H1 (cell line): ENCODE measurements at regions not wholly inside any gene's neighbourhood (a gene's known extent, or its start where the extent isn't known, plus 50 kb on each side); places are given as distances from the start of the nearest gene placed in this dataset.

Source experiments
- BRCA1 ChIP-seq: IDR thresholded peaks from 2 replicates; pipeline ENCODE4 v1.6.1; 2012; ENCODE audit warnings: low read depth, low read length, improper control_type of control experiment
- E2F6 ChIP-seq: IDR thresholded peaks from 2 replicates; pipeline ENCODE4 v1.6.1; 2012; ENCODE audit warnings: inconsistent platforms
- EGR1 ChIP-seq: IDR thresholded peaks from 2 replicates; pipeline ENCODE4 v1.6.1; 2011; ENCODE audit warnings: low read depth, low read length, borderline replicate concordance
- JUND ChIP-seq: IDR thresholded peaks from 2 replicates; pipeline ENCODE4 v1.6.1; 2011; ENCODE audit warnings: mild to moderate bottlenecking, improper control_type of control experiment, low read length
- PHF8 ChIP-seq: fragments of 200-600 bp; sonication (generic); conservative IDR thresholded peaks from 2 replicates; pipeline ENCODE4 v1.7.1; 2012; ENCODE audit warnings: low read depth, mild to moderate bottlenecking, inconsistent platforms, low read length, moderate library complexity
- POLR2A ChIP-seq, 2 experiments: IDR thresholded peaks; 1 replicate in 1 of 2; 2 replicates in 1 of 2; pipeline ENCODE4 v1.6.1; 2011; ENCODE audit warnings: low read depth in 2 of 2, low read length in 2 of 2, mild to moderate bottlenecking in 2 of 2; ENCODE audit errors: control extremely low read depth in 1 of 2
- RFX5 ChIP-seq: IDR thresholded peaks from 2 replicates; pipeline ENCODE4 v1.6.1; 2011; ENCODE audit warnings: low read depth, low read length, improper control_type of control experiment, borderline replicate concordance
- RXRA ChIP-seq: IDR thresholded peaks from 2 replicates; pipeline ENCODE4 v1.6.1; 2011; ENCODE audit warnings: low read depth, mild to moderate bottlenecking, low read length, moderate library complexity; ENCODE audit not compliant: insufficient read depth
- TF ChIP-seq, protein P1 (sequence below), 3 experiments: IDR thresholded peaks; 1 replicate in 2 of 3; 2 replicates in 1 of 3; pipeline versions ENCODE4 v1.5.1 to v1.6.1; 2011; ENCODE audit warnings: low read length in 3 of 3, mild to moderate bottlenecking in 3 of 3, inconsistent platforms in 2 of 3, low read depth in 1 of 3, moderate library complexity in 1 of 3; ENCODE audit not compliant: insufficient read depth in 1 of 3; ENCODE audit errors: control extremely low read depth in 1 of 3

DNA sequence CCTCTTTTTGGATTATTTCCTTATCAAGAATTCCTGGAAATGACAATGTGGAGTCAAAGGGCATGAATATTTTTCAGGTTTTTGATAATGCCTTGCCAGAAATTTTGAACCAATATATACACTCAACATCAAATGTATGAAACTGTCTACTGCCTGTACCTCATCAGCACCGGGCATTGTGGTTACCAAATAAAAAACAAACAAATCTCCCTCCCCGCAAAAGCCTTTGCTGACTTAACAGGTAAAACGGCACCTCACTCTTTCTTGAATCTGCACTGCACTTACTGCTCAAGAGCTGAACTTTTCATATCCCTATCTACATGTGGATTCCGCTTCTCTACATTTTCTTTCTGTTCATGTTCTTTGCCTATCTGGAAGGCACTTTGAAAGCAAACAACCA, 134.5 kb upstream of the PRICKLE2 start:
- TF ChIP-seq E2F6 (no peak), POLR2A (IDR thresholded peaks at IDR 0.05; ENCODE audit: control extremely low read depth in 1 of 2, low read depth in 2 of 2, low read length in 2 of 2) (no peak), RXRA (no peak), RFX5 (no peak), JUND (no peak), PHF8 (no peak), BRCA1 (no peak), EGR1 (no peak)
- TF ChIP-seq, protein P1, sequence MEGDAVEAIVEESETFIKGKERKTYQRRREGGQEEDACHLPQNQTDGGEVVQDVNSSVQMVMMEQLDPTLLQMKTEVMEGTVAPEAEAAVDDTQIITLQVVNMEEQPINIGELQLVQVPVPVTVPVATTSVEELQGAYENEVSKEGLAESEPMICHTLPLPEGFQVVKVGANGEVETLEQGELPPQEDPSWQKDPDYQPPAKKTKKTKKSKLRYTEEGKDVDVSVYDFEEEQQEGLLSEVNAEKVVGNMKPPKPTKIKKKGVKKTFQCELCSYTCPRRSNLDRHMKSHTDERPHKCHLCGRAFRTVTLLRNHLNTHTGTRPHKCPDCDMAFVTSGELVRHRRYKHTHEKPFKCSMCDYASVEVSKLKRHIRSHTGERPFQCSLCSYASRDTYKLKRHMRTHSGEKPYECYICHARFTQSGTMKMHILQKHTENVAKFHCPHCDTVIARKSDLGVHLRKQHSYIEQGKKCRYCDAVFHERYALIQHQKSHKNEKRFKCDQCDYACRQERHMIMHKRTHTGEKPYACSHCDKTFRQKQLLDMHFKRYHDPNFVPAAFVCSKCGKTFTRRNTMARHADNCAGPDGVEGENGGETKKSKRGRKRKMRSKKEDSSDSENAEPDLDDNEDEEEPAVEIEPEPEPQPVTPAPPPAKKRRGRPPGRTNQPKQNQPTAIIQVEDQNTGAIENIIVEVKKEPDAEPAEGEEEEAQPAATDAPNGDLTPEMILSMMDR (IDR thresholded peaks at IDR 0.05; ENCODE audit: control extremely low read depth in 1 of 3, insufficient read depth in 1 of 3, low read depth in 1 of 3, low read length in 3 of 3), result no peak
